ENCODE measurements at regions not wholly inside any gene's neighbourhood (a gene's known extent, or its start where the extent isn't known, plus 50 kb on each side); places are given as distances from the start of the nearest gene placed in this dataset.

- H3K9me3 Mint-ChIP-seq = peaks cover 0 to 4% (median 0%) of the 10 kb centered on the region in 5 donors
- ChIA-PET CTCF (no interaction called here), POLR2A (no interaction called here)
- no peak overlapping the region for H3K27ac ChIP-seq (ENCODE audit: low read depth, low read length)
- no peaks in the 10 kb centered on the region for H3K36me3 Mint-ChIP-seq
- no peaks in the 10 kb centered on the region for H3K36me3 ChIP-seq (ENCODE audit: insufficient read depth, low read length)
- no peaks in the 10 kb centered on the region for H3K4me1 Mint-ChIP-seq
- DNase-seq = no peak
- no peaks in the 10 kb centered on the region for H3K4me1 ChIP-seq (ENCODE audit: insufficient read depth, low read length)
- H3K27me3 Mint-ChIP-seq = peaks cover 0 to 3% of the 10 kb centered on the region in 2 donors
- H3K27me3 ChIP-seq (ENCODE audit: insufficient read depth, low read length, poor library complexity, severe bottlenecking) = no peaks in the 10 kb centered on the region
- no peak overlapping the region for H3K27ac Mint-ChIP-seq
- H3K4me3 Mint-ChIP-seq = no peak overlapping the region
- H3K4me3 ChIP-seq (ENCODE audit: low read length) = no peak overlapping the region
- H3K9me3 ChIP-seq (ENCODE audit: low read length) = no peaks in the 10 kb centered on the region
Measured at GRCh38 chr2:226020956-226021355, 621.4 kb downstream of the NYAP2 start.

- ChIA-PET POLR2A (no interaction called here), CTCF (no interaction called here)
- Histone ChIP-seq H3K27ac (ENCODE audit: low read depth, low read length) (no peak overlapping the region), H3K4me1 (ENCODE audit: insufficient read depth, low read length) (no peaks in the 10 kb centered on the region), H3K4me3 (ENCODE audit: low read length) (no peak overlapping the region), H3K36me3 (ENCODE audit: insufficient read depth, low read length) (no peaks in the 10 kb centered on the region), H3K9me3 (ENCODE audit: low read length) (no peaks in the 10 kb centered on the region), H3K27me3 (ENCODE audit: insufficient read depth, low read length, poor library complexity, severe bottlenecking) (no peaks in the 10 kb centered on the region)
- Mint-ChIP-seq H3K4me1 (no peaks in the 10 kb centered on the region), H3K27me3 (peaks cover 0 to 3% of the 10 kb centered on the region in 2 donors), H3K27ac (no peak overlapping the region), H3K36me3 (no peaks in the 10 kb centered on the region), H3K9me3 (peaks cover 0 to 4% (median 0%) of the 10 kb centered on the region in 5 donors), H3K4me3 (no peak overlapping the region)
- no peak for DNase-seq
Measured at GRCh38 chr2:226020176-226020575, 620.7 kb downstream of the NYAP2 start.

DNA sequence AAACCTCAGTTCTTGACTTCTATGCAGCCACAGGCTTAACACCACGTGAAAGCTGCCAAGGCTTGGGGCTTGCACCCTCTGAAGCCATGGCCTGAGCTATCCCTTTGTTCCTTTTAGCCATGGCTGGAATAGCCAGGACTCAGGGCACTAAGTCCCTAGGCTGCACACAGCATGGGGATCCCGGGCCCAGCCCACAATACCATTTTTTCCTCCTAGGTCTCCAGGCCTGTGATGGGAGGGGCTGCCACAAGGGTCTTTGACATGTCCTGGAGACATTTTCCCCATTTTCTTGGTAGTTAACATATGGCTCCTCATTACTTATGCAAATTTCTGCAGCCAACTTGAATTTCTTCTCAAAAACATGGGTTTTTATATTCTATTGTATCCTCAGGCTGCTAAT lies 619.1 kb downstream of the NYAP2 start:
- Mint-ChIP-seq H3K9me3 (peaks cover 0 to 4% (median 0%) of the 10 kb centered on the region in 5 donors), H3K4me3 (no peak overlapping the region), H3K27ac (no peak overlapping the region), H3K27me3 (peaks cover 0 to 3% of the 10 kb centered on the region in 2 donors), H3K4me1 (no peaks in the 10 kb centered on the region), H3K36me3 (no peaks in the 10 kb centered on the region)
- Histone ChIP-seq H3K27me3 (ENCODE audit: insufficient read depth, low read length, poor library complexity, severe bottlenecking) (no peaks in the 10 kb centered on the region), H3K4me3 (ENCODE audit: low read length) (no peak overlapping the region), H3K9me3 (ENCODE audit: low read length) (no peaks in the 10 kb centered on the region), H3K36me3 (ENCODE audit: insufficient read depth, low read length) (no peaks in the 10 kb centered on the region), H3K27ac (ENCODE audit: low read depth, low read length) (no peak overlapping the region), H3K4me1 (ENCODE audit: insufficient read depth, low read length) (no peaks in the 10 kb centered on the region)
- CTCF ChIA-PET = no interaction called here
- DNase-seq = no peak
- POLR2A ChIA-PET = no interaction called here

GRCh38 chr2:226017537-226017936 lies 618.0 kb downstream of the NYAP2 start:
- Mint-ChIP-seq H3K4me3 (no peak overlapping the region), H3K27me3 (peaks cover 0 to 3% of the 10 kb centered on the region in 2 donors), H3K9me3 (peaks cover 0 to 4% (median 0%) of the 10 kb centered on the region in 5 donors), H3K27ac (no peak overlapping the region), H3K4me1 (no peaks in the 10 kb centered on the region), H3K36me3 (no peaks in the 10 kb centered on the region)
- Histone ChIP-seq H3K36me3 (ENCODE audit: insufficient read depth, low read length) (no peaks in the 10 kb centered on the region), H3K4me3 (ENCODE audit: low read length) (no peak overlapping the region), H3K9me3 (ENCODE audit: low read length) (no peaks in the 10 kb centered on the region), H3K27ac (ENCODE audit: low read depth, low read length) (no peak overlapping the region), H3K27me3 (ENCODE audit: insufficient read depth, low read length, poor library complexity, severe bottlenecking) (no peaks in the 10 kb centered on the region), H3K4me1 (ENCODE audit: insufficient read depth, low read length) (no peaks in the 10 kb centered on the region)
- ChIA-PET POLR2A (no interaction called here), CTCF (no interaction called here)
- DNase-seq = no peak

DNA sequence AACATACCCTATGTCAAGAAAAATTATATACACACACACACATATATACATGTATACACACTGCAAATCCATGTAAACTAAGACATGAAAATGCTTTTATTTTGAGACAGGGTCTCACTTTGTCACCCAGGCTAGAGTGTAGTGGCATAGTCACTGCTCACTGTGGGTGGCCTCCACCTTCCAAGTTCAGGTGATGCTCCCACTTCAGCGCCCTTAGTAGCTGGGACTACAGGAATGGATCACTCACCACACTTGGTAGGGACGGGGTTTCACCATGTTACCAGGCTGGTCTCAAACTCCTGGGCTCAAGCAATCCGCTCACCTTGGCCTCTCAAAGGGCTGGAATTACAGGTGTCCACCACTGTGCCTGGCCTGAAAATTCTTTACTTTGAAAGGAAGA lies 617.6 kb downstream of the NYAP2 start:
- H3K27me3 Mint-ChIP-seq = peaks cover 0 to 3% of the 10 kb centered on the region in 2 donors
- H3K9me3 Mint-ChIP-seq = peaks cover 0 to 4% (median 0%) of the 10 kb centered on the region in 5 donors
- no peak overlapping the region for H3K27ac ChIP-seq (ENCODE audit: low read depth, low read length)
- no peaks in the 10 kb centered on the region for H3K9me3 ChIP-seq (ENCODE audit: low read length)
- no peaks in the 10 kb centered on the region for H3K36me3 ChIP-seq (ENCODE audit: insufficient read depth, low read length)
- H3K4me1 ChIP-seq (ENCODE audit: insufficient read depth, low read length) = no peaks in the 10 kb centered on the region
- DNase-seq = no peak
- ChIA-PET POLR2A (no interaction called here), CTCF (no interaction called here)
- H3K27ac Mint-ChIP-seq = no peak overlapping the region
- H3K4me3 Mint-ChIP-seq = no peak overlapping the region
- H3K27me3 ChIP-seq (ENCODE audit: insufficient read depth, low read length, poor library complexity, severe bottlenecking) = no peaks in the 10 kb centered on the region
- no peaks in the 10 kb centered on the region for H3K4me1 Mint-ChIP-seq
- H3K4me3 ChIP-seq (ENCODE audit: low read length) = no peak overlapping the region
- H3K36me3 Mint-ChIP-seq = no peaks in the 10 kb centered on the region

DNA sequence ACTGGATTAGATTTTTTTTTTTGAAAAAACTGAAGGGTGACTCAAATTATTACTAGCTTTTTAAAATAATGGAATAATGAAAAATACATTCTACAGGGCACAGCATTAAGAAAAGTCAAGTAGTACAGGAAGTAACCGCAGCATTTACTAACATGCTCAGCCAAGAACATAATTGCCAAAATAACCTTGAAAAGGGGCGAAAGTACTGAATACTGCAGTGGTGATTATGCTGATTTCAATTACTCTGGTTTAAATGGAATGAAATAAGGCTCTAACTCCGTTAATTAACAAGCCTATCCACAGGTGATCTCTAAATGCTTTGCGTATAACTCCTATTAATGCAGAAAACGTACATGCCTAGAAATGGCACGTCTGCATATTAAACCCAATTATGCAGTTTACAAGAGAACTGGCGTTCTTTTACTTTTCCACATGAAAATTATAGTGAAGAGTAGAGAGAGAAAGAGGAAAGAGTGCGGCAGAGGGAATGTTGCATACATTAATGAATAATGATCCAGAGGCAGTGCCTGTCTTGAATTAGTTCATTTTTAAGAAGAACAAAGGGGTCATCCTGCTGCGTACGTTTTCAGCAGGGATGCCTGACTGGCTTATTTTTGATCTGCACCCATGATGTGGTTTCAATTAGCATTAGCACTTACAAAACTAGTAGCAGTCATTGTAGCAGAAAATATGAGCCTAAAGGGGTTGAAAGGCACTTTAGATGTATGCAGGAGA lies 612.4 kb downstream of the NYAP2 start:
- DNase-seq = no peak
- H3K27ac Mint-ChIP-seq = no peak overlapping the region
- H3K36me3 Mint-ChIP-seq = no peaks in the 10 kb centered on the region
- no peak overlapping the region for H3K27ac ChIP-seq (ENCODE audit: low read depth, low read length)
- H3K4me3 ChIP-seq (ENCODE audit: low read length) = no peak overlapping the region
- no peaks in the 10 kb centered on the region for H3K27me3 ChIP-seq (ENCODE audit: insufficient read depth, low read length, poor library complexity, severe bottlenecking)
- H3K36me3 ChIP-seq (ENCODE audit: insufficient read depth, low read length) = no peaks in the 10 kb centered on the region
- POLR2A ChIA-PET = no interaction called here
- H3K4me1 ChIP-seq (ENCODE audit: insufficient read depth, low read length) = no peaks in the 10 kb centered on the region
- CTCF ChIA-PET = no interaction called here
- H3K9me3 ChIP-seq (ENCODE audit: low read length) = no peaks in the 10 kb centered on the region
- H3K4me1 Mint-ChIP-seq = no peaks in the 10 kb centered on the region
- no peak overlapping the region for H3K4me3 Mint-ChIP-seq
- peaks cover 0 to 3% (median 2%) of the 10 kb centered on the region in 5 donors for H3K9me3 Mint-ChIP-seq
- H3K27me3 Mint-ChIP-seq = peaks cover 0 to 3% of the 10 kb centered on the region in 2 donors

DNA sequence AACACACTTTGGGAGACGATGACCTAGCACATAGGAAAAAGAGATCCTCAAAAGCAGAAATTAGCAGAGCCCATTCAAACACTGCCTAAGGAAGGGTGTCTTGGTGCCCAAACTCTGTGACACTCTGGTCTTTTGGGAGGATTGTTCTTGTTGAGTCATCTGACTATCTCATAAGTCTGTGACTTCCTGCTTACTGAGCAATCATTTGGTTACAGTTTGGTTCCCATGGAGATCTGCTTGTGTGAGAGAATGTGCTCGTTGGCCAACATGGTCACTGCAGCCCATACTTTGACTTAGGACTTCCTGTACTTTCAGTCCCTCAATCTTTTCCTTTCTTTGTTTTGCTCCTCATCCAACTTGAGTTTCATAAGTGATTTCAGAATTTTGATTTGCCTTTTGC lies 602.9 kb downstream of the NYAP2 start:
- Histone ChIP-seq H3K36me3 (ENCODE audit: insufficient read depth, low read length) (no peaks in the 10 kb centered on the region), H3K27me3 (ENCODE audit: insufficient read depth, low read length, poor library complexity, severe bottlenecking) (no peaks in the 10 kb centered on the region), H3K4me1 (ENCODE audit: insufficient read depth, low read length) (no peaks in the 10 kb centered on the region), H3K9me3 (ENCODE audit: low read length) (no peaks in the 10 kb centered on the region), H3K27ac (ENCODE audit: low read depth, low read length) (no peak overlapping the region), H3K4me3 (ENCODE audit: low read length) (no peak overlapping the region)
- no peaks in the 10 kb centered on the region for H3K4me1 Mint-ChIP-seq
- no peak overlapping the region for H3K4me3 Mint-ChIP-seq
- ChIA-PET POLR2A (no interaction called here), CTCF (no interaction called here)
- no peak for DNase-seq
- H3K9me3 Mint-ChIP-seq = no peaks in the 10 kb centered on the region
- peaks cover 0 to 1% of the 10 kb centered on the region in 2 donors for H3K27me3 Mint-ChIP-seq
- no peaks in the 10 kb centered on the region for H3K36me3 Mint-ChIP-seq
- H3K27ac Mint-ChIP-seq = no peak overlapping the region

- Mint-ChIP-seq H3K36me3 (no peaks in the 10 kb centered on the region), H3K4me3 (no peak overlapping the region), H3K27ac (no peak overlapping the region), H3K27me3 (peaks cover 0 to 1% of the 10 kb centered on the region in 2 donors), H3K9me3 (no peaks in the 10 kb centered on the region), H3K4me1 (no peaks in the 10 kb centered on the region)
- Histone ChIP-seq H3K27ac (ENCODE audit: low read depth, low read length) (no peak overlapping the region), H3K4me1 (ENCODE audit: insufficient read depth, low read length) (no peaks in the 10 kb centered on the region), H3K9me3 (ENCODE audit: low read length) (no peaks in the 10 kb centered on the region), H3K27me3 (ENCODE audit: insufficient read depth, low read length, poor library complexity, severe bottlenecking) (no peaks in the 10 kb centered on the region), H3K4me3 (ENCODE audit: low read length) (no peak overlapping the region), H3K36me3 (ENCODE audit: insufficient read depth, low read length) (no peaks in the 10 kb centered on the region)
- CTCF ChIA-PET = no interaction called here
- no peak for DNase-seq
- POLR2A ChIA-PET = no interaction called here
Measured at GRCh38 chr2:226001716-226002115, 602.2 kb downstream of the NYAP2 start.

GRCh38 chr2:225999692-226000091 lies 600.2 kb downstream of the NYAP2 start:
- H3K9me3 ChIP-seq (ENCODE audit: low read length) = no peaks in the 10 kb centered on the region
- H3K36me3 Mint-ChIP-seq = no peaks in the 10 kb centered on the region
- no peaks in the 10 kb centered on the region for H3K27me3 Mint-ChIP-seq
- no peaks in the 10 kb centered on the region for H3K36me3 ChIP-seq (ENCODE audit: insufficient read depth, low read length)
- no peaks in the 10 kb centered on the region for H3K4me1 ChIP-seq (ENCODE audit: insufficient read depth, low read length)
- no peaks in the 10 kb centered on the region for H3K27me3 ChIP-seq (ENCODE audit: insufficient read depth, low read length, poor library complexity, severe bottlenecking)
- no peak overlapping the region for H3K4me3 Mint-ChIP-seq
- H3K27ac ChIP-seq (ENCODE audit: low read depth, low read length) = no peak overlapping the region
- no peak for DNase-seq
- POLR2A ChIA-PET = no interaction called here
- CTCF ChIA-PET = no interaction called here
- no peaks in the 10 kb centered on the region for H3K4me1 Mint-ChIP-seq
- H3K27ac Mint-ChIP-seq = no peak overlapping the region
- no peaks in the 10 kb centered on the region for H3K9me3 Mint-ChIP-seq
- H3K4me3 ChIP-seq (ENCODE audit: low read length) = no peak overlapping the region

Data from CD8-positive, alpha-beta memory T cell (primary cell).